Activated CD4-positive, alpha-beta T cell treated with anti-CD3 and anti-CD28 coated beads, Interleukin-10, Interleukin-2, amounts not matched to agents 100 ng/mL and 50 ng/mL, durations not matched to agents 16 hours and 8 hours (primary cell): ENCODE measurements at regions not wholly inside any gene's neighbourhood (a gene's known extent, or its start where the extent isn't known, plus 50 kb on each side); places are given as distances from the start of the nearest gene placed in this dataset.
"Not testable (repeated sequence)": the region's sequence is repeated elsewhere in the genome, so short reads cannot be mapped to it uniquely, and the experiment has no call there.

Experiments used
- DNase-seq: peaks from one replicate; pipeline ENCODE4 v3.0.0-alpha.2; 2020

GRCh38 chr19:30105316-30105715, 163.3 kb downstream of the URI1 start:
- DNase-seq, result no peak

- DNase-seq, result peak; percentile 2
Measured at GRCh38 chr19:30105727-30106126, 163.7 kb downstream of the URI1 start.

- no peak for DNase-seq
Measured at GRCh38 chr19:30106417-30107095, 164.5 kb downstream of the URI1 start.

GRCh38 chr19:30107251-30107650, 165.2 kb downstream of the URI1 start:
- DNase-seq, result no peak

- DNase-seq, result no peak
Measured at GRCh38 chr19:30109565-30109964, 167.5 kb downstream of the URI1 start.

GRCh38 chr19:30111021-30111855, 169.2 kb downstream of the URI1 start:
- no peak for DNase-seq

GRCh38 chr19:30112171-30112570, 170.1 kb downstream of the URI1 start:
- DNase-seq, result no peak

GRCh38 chr19:30112666-30113065, 170.6 kb downstream of the URI1 start:
- DNase-seq, result no peak

- DNase-seq, result no peak
Measured at GRCh38 chr19:30113186-30113585, 171.1 kb downstream of the URI1 start.

- DNase-seq, result not testable (repeated sequence)
Measured at GRCh38 chr19:30114095-30114494, 172.1 kb downstream of the URI1 start.

- DNase-seq, result no peak
Measured at GRCh38 chr19:30115947-30116346, 173.9 kb downstream of the URI1 start.

- DNase-seq, result no peak
Measured at GRCh38 chr19:30116530-30116929, 174.5 kb downstream of the URI1 start.

- DNase-seq, result no peak
Measured at GRCh38 chr19:30116984-30117555, 175.0 kb downstream of the URI1 start.

GRCh38 chr19:30117636-30118145, 175.7 kb downstream of the URI1 start:
- no peak for DNase-seq

GRCh38 chr19:30118221-30118620, 176.2 kb downstream of the URI1 start:
- no peak for DNase-seq

- no peak for DNase-seq
Measured at GRCh38 chr19:30118760-30119159, 176.7 kb downstream of the URI1 start.

GRCh38 chr19:30119180-30119908, 177.3 kb downstream of the URI1 start:
- DNase-seq, result no peak

- DNase-seq, result no peak
Measured at GRCh38 chr19:30120860-30121484, 178.9 kb downstream of the URI1 start.

- no peak for DNase-seq
Measured at GRCh38 chr19:30122431-30122830, 180.4 kb downstream of the URI1 start.

- DNase-seq, result no peak
Measured at GRCh38 chr19:30123119-30123518, 181.1 kb downstream of the URI1 start.

GRCh38 chr19:30123611-30124010, 181.6 kb downstream of the URI1 start:
- no peak for DNase-seq

GRCh38 chr19:30128211-30128610, 186.2 kb downstream of the URI1 start:
- DNase-seq, result no peak
